Neutrophil (primary cell): ENCODE measurements at regions not wholly inside any gene's neighbourhood (a gene's known extent, or its start where the extent isn't known, plus 50 kb on each side); places are given as distances from the start of the nearest gene placed in this dataset.

Experiments
- H3K27ac ChIP-seq: fragments of 200-600 bp; sonication (generic); 2 replicates; pipeline ENCODE4 v1.5.1; 2016; ENCODE audit warnings: mild to moderate bottlenecking, moderate library complexity
- H3K27me3 ChIP-seq: fragments of 200-600 bp; sonication (generic); 2 replicates; pipeline ENCODE4 v1.6.0; 2016; ENCODE audit warnings: mild to moderate bottlenecking
- H3K36me3 ChIP-seq: fragments of 200-600 bp; sonication (generic); 2 replicates; pipeline ENCODE4 v1.5.1; 2017
- H3K4me1 ChIP-seq, 2 experiments: fragments of 200-600 bp in 1 of 2; sonication (generic) in 1 of 2; 1 replicate in 1 of 2; 2 replicates in 1 of 2; pipeline versions ENCODE4 v1.5.1 to v1.6.1; 2013 to 2016; ENCODE audit warnings: low read depth in 1 of 2, low read length in 1 of 2, mild to moderate bottlenecking in 1 of 2, moderate library complexity in 1 of 2; ENCODE audit not compliant: control insufficient read depth in 1 of 2, insufficient read depth in 1 of 2
- H3K4me3 ChIP-seq, 2 experiments: fragments of 200-600 bp in 1 of 2; sonication (generic) in 1 of 2; 1 replicate in 1 of 2; 2 replicates in 1 of 2; pipeline ENCODE4 v1.5.1; 2013 to 2016; ENCODE audit warnings: low read depth in 1 of 2, low read length in 1 of 2, mild to moderate bottlenecking in 1 of 2, moderate library complexity in 1 of 2
- H3K9me3 ChIP-seq: fragments of 200-600 bp; sonication (generic); 2 replicates; pipeline ENCODE4 v1.5.1; 2016
- CTCF ChIP-seq: fragments of 200-600 bp; sonication (generic); IDR thresholded peaks from 2 replicates; pipeline ENCODE4 v1.5.1; 2016; ENCODE audit warnings: antibody characterized with exemption

GRCh38 chr4:117400039-117400835 is 314.9 kb upstream of the TRAM1L1 start:
- no peaks in the 10 kb centered on the region for H3K9me3 ChIP-seq
- H3K27me3 ChIP-seq = no peaks in the 10 kb centered on the region
- H3K27ac ChIP-seq = no peak overlapping the region
- H3K4me1 ChIP-seq = no peaks in the 10 kb centered on the region
- H3K36me3 ChIP-seq = no peaks in the 10 kb centered on the region
- H3K4me3 ChIP-seq = no peak overlapping the region
- TF ChIP-seq CTCF = no peak

- no peak for TF ChIP-seq CTCF
- no peaks in the 10 kb centered on the region for H3K4me1 ChIP-seq
- no peaks in the 10 kb centered on the region for H3K36me3 ChIP-seq
- no peak overlapping the region for H3K4me3 ChIP-seq
- no peak overlapping the region for H3K27ac ChIP-seq
- H3K9me3 ChIP-seq = no peaks in the 10 kb centered on the region
- H3K27me3 ChIP-seq = no peaks in the 10 kb centered on the region
Observed at GRCh38 chr4:117412661-117413060, 327.3 kb upstream of the TRAM1L1 start.

- Histone ChIP-seq H3K4me1 (no peaks in the 10 kb centered on the region), H3K4me3 (no peak overlapping the region), H3K27ac (no peak overlapping the region), H3K9me3 (no peaks in the 10 kb centered on the region), H3K36me3 (no peaks in the 10 kb centered on the region), H3K27me3 (no peaks in the 10 kb centered on the region)
- no peak for TF ChIP-seq CTCF
Observed at GRCh38 chr4:117417856-117418255, 332.5 kb upstream of the TRAM1L1 start.

- Histone ChIP-seq H3K4me1 (no peaks in the 10 kb centered on the region), H3K4me3 (no peak overlapping the region)
Observed at GRCh38 chr4:117420948-117421347, 335.6 kb upstream of the TRAM1L1 start.

GRCh38 chr4:117421706-117422105 is 336.3 kb upstream of the TRAM1L1 start:
- no peaks in the 10 kb centered on the region for H3K27me3 ChIP-seq
- H3K4me3 ChIP-seq = no peak overlapping the region
- no peak overlapping the region for H3K27ac ChIP-seq
- H3K4me1 ChIP-seq = no peaks in the 10 kb centered on the region
- no peaks in the 10 kb centered on the region for H3K9me3 ChIP-seq
- no peaks in the 10 kb centered on the region for H3K36me3 ChIP-seq
- no peak for TF ChIP-seq CTCF

More at GRCh38 chr4:117420948-117421347, 335.6 kb upstream of the TRAM1L1 start:
- H3K36me3 ChIP-seq = no peaks in the 10 kb centered on the region
- TF ChIP-seq CTCF = no peak
- H3K9me3 ChIP-seq = no peaks in the 10 kb centered on the region
- H3K27me3 ChIP-seq = no peaks in the 10 kb centered on the region
- H3K27ac ChIP-seq = no peak overlapping the region
